HT-29 (cell line): ENCODE measurements at regions not wholly inside any gene's neighbourhood (a gene's known extent, or its start where the extent isn't known, plus 50 kb on each side); places are given as distances from the start of the nearest gene placed in this dataset.

Experiments
- DNase-seq: peaks from one replicate; pipeline ENCODE4 v3.0.0-alpha.2; 2015; ENCODE audit warnings: low spot score

GRCh38 chr5:88544136-88544645 is 275.5 kb upstream of the TMEM161B start:
- DNase-seq, result no peak

GRCh38 chr5:88542786-88543185 is 274.1 kb upstream of the TMEM161B start:
- no peak for DNase-seq

DNA sequence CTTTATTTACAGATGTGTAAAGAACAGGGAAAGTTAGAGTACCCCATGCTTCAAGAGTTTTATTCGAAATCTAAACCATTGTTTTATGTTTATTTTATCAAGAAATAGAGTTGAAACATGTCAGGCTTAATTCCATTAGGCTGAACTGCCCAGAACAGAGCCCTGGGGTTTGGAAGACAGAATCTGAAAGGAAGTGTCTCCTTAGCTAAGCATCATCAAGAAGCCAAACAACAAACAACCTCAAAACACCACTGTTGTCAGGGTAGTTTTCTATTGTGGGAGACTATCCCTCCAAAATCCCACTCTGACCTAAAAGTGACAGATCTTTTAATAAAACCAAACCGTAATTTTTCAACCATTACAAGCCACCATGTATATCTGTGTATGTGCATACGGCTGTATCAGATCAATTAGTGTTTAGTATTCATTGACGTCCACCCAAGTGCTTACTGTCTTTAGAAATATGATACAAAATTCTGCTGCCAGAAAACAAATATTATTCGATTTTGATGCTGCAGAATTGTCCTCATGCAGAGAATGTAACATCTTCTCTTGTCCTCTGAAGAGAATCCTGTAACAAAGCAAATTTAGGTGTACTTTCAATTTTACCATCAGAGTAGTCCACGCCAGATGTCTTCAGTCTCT is 271.9 kb upstream of the TMEM161B start:
- no peak for DNase-seq

DNA sequence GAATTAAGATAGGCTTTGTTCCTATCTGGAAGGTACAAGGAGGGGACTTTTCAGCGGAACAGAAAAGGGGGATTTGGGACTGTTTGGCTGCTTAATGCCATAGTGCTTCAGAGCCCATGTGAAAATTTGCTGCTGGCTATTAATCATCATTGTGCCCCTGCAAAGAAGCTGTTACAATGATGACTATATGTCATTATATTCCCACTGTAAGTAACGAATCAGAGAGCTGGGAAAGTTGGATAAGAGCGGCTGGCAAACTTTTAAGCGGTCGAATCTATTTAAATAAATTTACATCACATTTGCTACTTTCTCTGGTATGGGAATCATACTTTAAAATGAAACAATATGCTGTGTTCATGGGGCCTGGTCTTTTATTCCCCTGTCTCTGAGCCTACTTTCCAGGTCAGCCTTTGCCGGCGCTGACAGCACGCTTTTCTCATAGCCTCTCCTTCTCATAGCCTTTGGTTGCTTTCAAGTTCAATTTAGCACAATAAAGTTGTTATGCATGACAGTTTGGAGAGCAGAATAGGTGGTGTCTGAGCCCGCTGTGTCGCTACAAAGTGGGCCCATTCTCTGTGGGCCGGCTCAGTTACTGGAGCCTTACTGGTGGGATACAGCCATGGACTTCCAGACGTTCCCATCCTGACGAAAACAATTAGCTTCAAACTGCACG is 271.2 kb upstream of the TMEM161B start:
- no peak for DNase-seq

- no peak for DNase-seq
Measured at GRCh38 chr5:88539026-88539425, 270.4 kb upstream of the TMEM161B start.

DNA sequence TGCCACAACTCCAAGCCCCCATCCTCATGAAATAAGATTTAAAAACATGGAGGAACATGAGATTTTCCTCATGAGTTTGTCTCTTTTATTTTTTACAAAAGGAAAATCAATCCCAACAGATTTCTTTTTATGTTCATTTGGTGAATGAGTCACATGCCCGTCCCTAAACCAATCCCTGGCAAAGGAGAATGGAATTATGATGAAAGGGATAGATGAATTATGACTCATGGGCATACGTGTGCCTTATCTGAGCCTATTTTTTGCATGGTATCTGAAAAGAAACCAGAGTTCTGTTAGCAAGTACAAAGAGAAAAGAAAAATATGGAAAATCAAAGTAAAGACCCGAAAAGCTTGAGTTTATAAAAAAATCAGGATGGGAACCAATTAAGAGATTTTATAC is 267.5 kb upstream of the TMEM161B start:
- no peak for DNase-seq

GRCh38 chr5:88524941-88525340 is 256.3 kb upstream of the TMEM161B start:
- no peak for DNase-seq

- DNase-seq, result no peak
Measured at GRCh38 chr5:88519066-88519465, 250.4 kb upstream of the TMEM161B start.

DNA sequence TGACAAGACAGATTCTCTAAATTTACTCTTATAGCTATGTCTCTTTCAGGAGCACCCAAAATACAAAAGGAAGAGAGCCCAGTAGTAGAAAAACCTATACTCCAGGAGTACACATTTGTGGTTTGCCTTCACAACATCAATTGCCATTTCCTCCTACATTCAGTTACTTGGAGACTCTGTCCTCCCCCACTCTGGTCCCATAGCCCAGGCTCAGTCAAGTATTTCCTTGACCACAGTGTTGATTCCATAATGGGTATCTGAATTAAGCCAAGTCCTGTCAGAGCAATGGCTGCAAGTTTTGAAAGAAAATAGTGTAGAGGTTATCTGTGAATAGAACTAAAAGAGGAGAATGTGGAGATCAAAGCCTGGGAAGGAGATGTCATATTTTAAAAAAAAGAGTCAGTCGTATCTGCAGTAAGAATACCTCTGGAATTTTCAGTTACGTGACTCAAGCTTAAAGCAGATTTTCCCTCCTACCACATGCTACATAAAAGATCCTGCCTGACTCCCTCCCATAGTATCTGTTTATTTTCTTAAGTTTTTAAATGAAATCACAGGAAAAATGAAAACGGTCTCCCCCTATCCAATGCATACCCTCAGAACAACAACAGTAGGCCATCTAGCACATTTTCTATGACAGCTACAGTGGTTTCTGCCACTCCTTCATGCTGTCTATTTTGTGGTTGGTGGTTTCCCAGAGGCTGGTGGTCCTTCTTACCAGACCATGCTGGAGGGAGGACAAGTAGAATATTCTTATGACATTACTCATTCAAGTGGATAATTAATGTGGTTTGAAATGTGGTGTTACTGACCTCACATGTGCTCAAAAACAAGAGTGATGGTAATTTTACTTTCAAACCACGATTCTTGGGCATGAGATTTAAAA is 249.7 kb upstream of the TMEM161B start:
- no peak for DNase-seq

GRCh38 chr5:88515881-88516819 is 247.5 kb upstream of the TMEM161B start:
- DNase-seq, result no peak

DNA sequence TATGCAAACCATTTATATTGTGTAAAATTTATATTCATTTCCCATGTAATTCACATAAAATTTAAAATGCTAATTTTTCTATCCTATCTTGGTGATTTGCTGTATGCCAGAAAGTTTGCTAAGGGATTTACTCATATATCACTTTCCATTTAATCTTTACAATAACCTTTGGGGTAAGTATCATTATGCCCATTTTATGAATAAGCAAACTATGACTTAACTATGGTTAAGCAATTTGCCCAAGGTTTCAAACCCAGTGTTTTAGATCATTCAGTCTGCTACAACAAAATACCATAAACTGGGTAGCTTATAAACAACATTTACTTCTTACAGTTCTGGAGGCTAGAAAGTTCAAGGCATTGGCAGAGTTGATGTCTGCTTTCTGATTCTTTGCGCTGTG is 246.4 kb upstream of the TMEM161B start:
- DNase-seq, result no peak

DNA sequence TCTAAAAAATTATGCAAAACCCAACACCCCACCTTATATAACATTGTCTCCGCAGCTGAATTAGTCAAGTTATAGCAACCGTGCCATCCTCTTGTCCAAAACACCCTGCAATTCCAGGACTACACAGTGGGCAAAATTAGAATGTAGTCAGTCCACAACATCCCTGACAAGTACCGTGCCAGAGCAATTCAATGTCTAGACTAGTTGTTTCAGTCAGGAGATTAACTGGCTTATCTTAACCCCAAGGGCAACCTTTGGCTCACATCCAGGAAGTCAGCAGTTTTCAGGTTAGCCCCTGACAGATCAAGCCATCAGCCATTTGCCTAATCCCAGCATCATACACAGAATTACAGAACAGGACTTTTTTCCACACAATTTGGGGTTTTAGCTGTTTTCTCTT is 240.8 kb upstream of the TMEM161B start:
- DNase-seq, result no peak

GRCh38 chr5:88507261-88507660 is 238.6 kb upstream of the TMEM161B start:
- no peak for DNase-seq

DNA sequence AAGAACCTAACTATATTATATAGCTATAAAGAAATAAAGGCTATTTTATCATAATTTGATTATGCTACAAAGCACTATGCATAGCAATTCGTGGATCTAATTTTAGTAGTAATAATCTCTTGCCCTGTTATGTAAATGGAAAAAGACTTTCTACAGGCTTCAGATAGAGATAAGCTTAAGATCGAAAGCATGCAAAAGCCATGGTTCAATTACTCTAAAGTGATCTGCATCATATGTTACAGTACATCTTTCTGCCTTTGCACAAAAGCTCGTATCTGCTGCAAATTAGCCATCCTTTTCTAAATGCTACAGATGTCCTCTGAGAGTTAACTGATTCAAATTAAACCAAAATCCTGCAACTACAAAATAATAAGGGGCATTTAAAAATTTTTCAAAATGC is 234.8 kb upstream of the TMEM161B start:
- no peak for DNase-seq

DNA sequence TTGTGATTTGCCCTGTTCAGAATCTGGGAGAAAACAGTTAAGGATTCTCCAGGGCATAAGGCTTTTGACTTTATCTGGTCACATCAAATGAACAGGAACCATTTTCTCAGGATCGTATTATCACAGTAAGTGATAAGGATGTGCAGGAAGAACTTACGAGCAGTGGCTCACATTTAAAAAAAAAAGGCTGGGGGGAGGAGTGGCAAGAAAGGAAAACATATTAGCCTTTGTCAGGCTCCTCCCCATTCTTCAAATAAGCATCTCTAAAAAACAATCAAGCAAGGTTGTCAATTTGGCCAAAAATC is 234.3 kb upstream of the TMEM161B start:
- no peak for DNase-seq

DNA sequence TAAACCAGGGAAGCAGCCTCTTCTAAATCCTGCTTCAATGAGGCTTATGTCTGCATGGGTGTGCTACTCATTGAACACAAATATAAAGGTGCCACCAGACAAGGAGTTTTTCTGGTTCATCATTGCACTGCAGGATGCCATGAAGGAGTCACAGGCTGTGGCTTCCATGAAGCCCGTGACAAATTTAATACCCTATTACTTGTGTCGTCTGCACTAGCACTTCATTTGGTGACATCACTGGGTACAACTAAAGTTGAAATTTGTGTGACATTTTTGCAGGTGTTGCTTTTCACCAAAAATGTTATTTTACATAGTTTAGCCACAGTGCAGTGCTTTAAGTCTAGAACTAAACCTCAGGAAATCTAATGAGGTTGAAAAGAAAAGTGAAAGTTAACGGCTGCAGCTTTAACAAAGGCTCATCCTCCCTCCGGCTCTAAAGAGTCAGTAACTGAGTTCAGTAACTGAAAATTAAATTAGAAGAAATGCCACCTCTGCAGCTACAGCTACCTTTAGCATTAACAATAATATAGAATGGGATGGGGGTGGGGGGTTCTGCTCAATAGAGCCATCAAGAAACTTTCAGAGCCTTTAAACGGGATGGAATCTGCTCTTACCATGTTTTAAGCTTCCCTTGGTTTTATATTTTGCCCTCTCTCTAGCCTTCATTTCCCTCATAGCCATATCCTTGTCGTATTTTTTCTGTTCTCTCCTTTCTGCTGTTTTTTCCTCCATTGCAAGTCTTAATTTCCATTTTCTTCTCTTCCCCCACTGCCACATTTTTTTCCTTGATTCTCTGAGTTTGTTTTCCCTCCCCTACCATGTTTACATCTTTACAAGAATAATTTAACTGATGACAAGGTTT is 233.8 kb upstream of the TMEM161B start:
- no peak for DNase-seq

DNA sequence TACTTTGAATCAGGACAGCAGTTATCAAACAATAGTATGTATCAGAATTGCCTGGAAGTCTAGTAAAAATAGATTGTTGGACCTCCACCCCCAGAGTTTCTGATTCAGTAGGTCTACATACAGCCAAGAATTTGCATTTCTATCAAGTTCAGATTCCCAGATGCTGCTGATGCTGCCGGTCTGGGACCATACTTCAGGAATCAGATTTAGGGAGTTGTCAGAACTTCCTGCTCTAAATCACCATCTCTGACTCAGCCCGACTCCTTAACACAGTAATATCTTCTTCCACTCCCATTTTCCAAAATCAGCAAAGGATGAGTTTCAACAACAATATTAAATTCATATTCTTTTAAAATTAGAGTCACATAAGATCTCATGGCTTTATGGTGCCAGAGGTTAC is 227.2 kb upstream of the TMEM161B start:
- DNase-seq, result no peak

DNA sequence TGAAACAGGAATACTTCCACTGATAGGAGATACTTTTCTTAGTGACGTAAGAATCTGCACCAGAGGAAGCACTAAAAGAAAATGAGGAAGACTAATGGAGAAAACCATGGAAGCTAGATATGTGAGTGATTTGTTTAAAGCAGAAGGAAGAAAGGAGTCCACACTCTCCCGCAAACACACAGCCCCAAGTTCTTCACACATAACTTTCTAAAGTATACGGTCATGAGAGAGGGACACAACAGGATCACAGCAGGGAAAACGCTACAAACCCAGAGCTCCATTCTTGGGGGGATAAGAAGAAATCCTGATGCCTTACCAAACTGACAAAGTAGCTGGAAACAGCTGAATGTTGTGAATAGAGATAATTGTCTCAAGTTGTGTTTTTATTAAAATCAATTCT is 222.2 kb upstream of the TMEM161B start:
- no peak for DNase-seq

DNA sequence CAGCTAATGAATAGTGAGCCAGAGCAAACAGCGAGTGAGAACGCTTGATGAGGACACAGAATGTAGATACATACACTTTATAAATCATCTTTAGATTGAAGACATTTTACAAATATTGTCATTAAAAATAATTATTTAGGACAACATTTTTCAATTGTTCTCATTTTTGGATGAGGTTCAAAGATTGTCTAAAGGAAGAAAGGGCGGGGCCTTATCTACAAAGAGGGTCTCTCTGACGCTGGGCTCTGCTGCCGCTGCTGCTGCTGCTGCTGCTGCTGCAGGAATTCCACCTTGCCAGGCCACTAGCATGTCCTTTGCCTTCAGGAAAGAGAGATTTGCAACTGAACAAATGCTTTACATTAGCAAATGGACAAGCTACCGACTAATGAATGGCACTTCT is 220.7 kb upstream of the TMEM161B start:
- no peak for DNase-seq

- DNase-seq, result no peak
Measured at GRCh38 chr5:88488561-88488960, 219.9 kb upstream of the TMEM161B start.

GRCh38 chr5:88488130-88488529 is 219.5 kb upstream of the TMEM161B start:
- no peak for DNase-seq
